Neural cell (in vitro differentiated cells): ENCODE measurements at regions not wholly inside any gene's neighbourhood (a gene's known extent, or its start where the extent isn't known, plus 50 kb on each side); places are given as distances from the start of the nearest gene placed in this dataset.
"Not testable (repeated sequence)": the region's sequence is repeated elsewhere in the genome, so short reads cannot be mapped to it uniquely, and the experiment has no call there.

ENCODE experiments used
- H2AFZ ChIP-seq: fragments of 200-600, 300-800 bp; sonication (generic), shearing (Covaris generic); 2 replicates; pipeline ENCODE4 v1.6.0; 2014; ENCODE audit warnings: low read depth, mild to moderate bottlenecking, antibody characterized with exemption, low read length, moderate library complexity
- H3F3A ChIP-seq: fragments of 200-600 bp; shearing (Covaris generic); 2 replicates; pipeline ENCODE4 v1.6.1; 2016; ENCODE audit warnings: mild to moderate bottlenecking, moderate library complexity, mixed read lengths, antibody characterized with exemption, low read length; ENCODE audit not compliant: insufficient read depth, poor library complexity, severe bottlenecking
- H3K27ac ChIP-seq: fragments of 200-600, 300-800 bp; sonication (generic), shearing (Covaris generic); 2 replicates; pipeline ENCODE4 v1.5.1; 2014; ENCODE audit warnings: mild to moderate bottlenecking, low read length, moderate library complexity
- H3K27me3 ChIP-seq: fragments of 300-800, 200-600 bp; sonication (generic), shearing (Covaris generic); 2 replicates; pipeline ENCODE4 v1.6.0; 2014; ENCODE audit warnings: mild to moderate bottlenecking, low read depth, low read length, moderate library complexity; ENCODE audit not compliant: insufficient read depth
- H3K36me3 ChIP-seq: fragments of 300-800, 200-600 bp; sonication (generic), shearing (Covaris generic); 2 replicates; pipeline ENCODE4 v1.5.1; 2014; ENCODE audit warnings: mild to moderate bottlenecking, antibody characterized with exemption, low read length, moderate library complexity; ENCODE audit not compliant: insufficient read depth
- H3K4me2 ChIP-seq: fragments of 300-800, 200-600 bp; sonication (generic), shearing (Covaris generic); 2 replicates; pipeline ENCODE4 v1.6.0; 2014; ENCODE audit warnings: mild to moderate bottlenecking, low read length
- H3K4me3 ChIP-seq: fragments of 300-800, 200-600 bp; sonication (generic), shearing (Covaris generic); 2 replicates; pipeline ENCODE4 v1.5.1; 2014; ENCODE audit warnings: mild to moderate bottlenecking, low read length, moderate library complexity
- H3K79me2 ChIP-seq: fragments of 200-600 bp; shearing (Covaris generic); replicated peaks from 2 replicates; pipeline ENCODE4 v1.6.0; 2014; ENCODE audit warnings: mild to moderate bottlenecking, low read length, moderate library complexity; ENCODE audit not compliant: insufficient read depth
- H3K9ac ChIP-seq: fragments of 300-800, 200-600 bp; sonication (generic), shearing (Covaris generic); 2 replicates; pipeline ENCODE4 v1.6.1; 2016; ENCODE audit warnings: mild to moderate bottlenecking, low read length, mixed read lengths
- H3K9me2 ChIP-seq: fragments of 200-600 bp; shearing (Covaris generic); 2 replicates; pipeline ENCODE4 v1.6.1; 2016; ENCODE audit warnings: mild to moderate bottlenecking, low read length, mixed read lengths; ENCODE audit not compliant: insufficient read depth
- H3K9me3 ChIP-seq: fragments of 200-600, 300-800 bp; sonication (generic), shearing (Covaris generic); 2 replicates; pipeline ENCODE4 v1.6.1; 2016; ENCODE audit warnings: mild to moderate bottlenecking, mixed run types, low read length, moderate library complexity, mixed read lengths
- H4K20me1 ChIP-seq: fragments of 200-600 bp; shearing (Covaris generic); 2 replicates; pipeline ENCODE4 v1.6.1; 2016; ENCODE audit warnings: mild to moderate bottlenecking, mixed run types; ENCODE audit not compliant: insufficient read depth
- EP300 ChIP-seq: fragments of 450-650 bp; conservative IDR thresholded peaks from 2 replicates; pipeline ENCODE4 v1.6.1; 2014; ENCODE audit warnings: antibody characterized with exemption, mild to moderate bottlenecking, moderate library complexity; ENCODE audit not compliant: poor library complexity, severe bottlenecking
- EZH2 ChIP-seq: fragments of 200-600, 300-800 bp; shearing (Covaris generic), sonication (generic); IDR thresholded peaks from 2 replicates; pipeline ENCODE4 v1.6.1; 2014; ENCODE audit warnings: antibody characterized with exemption, low read length, borderline replicate concordance, mild to moderate bottlenecking; ENCODE audit not compliant: insufficient read depth, poor library complexity, severe bottlenecking
- MXI1 ChIP-seq: fragments of 450-650 bp; conservative IDR thresholded peaks from 2 replicates; pipeline ENCODE4 v1.6.1; 2014; ENCODE audit warnings: antibody characterized with exemption, mild to moderate bottlenecking; ENCODE audit not compliant: poor library complexity, severe bottlenecking
- POLR2AphosphoS5 ChIP-seq: IDR thresholded peaks from 2 replicates; pipeline ENCODE4 v1.6.1; 2012
- RAD21 ChIP-seq: fragments of 450-650 bp; conservative IDR thresholded peaks from 2 replicates; pipeline ENCODE4 v1.6.1; 2014; ENCODE audit warnings: antibody characterized with exemption, mild to moderate bottlenecking, moderate library complexity
- REST ChIP-seq: IDR thresholded peaks from 2 replicates; pipeline ENCODE4 v1.6.1; 2012; ENCODE audit warnings: borderline replicate concordance
- SMC3 ChIP-seq: fragments of 450-650 bp; conservative IDR thresholded peaks from 2 replicates; pipeline ENCODE4 v1.6.1; 2014; ENCODE audit warnings: antibody characterized with exemption, mild to moderate bottlenecking, moderate library complexity; ENCODE audit not compliant: poor library complexity
- TAF1 ChIP-seq: IDR thresholded peaks from 2 replicates; pipeline ENCODE4 v1.6.1; 2012; ENCODE audit warnings: low read depth
- TF ChIP-seq, protein P1 (sequence below): fragments of 450-650 bp; IDR thresholded peaks from 2 replicates; pipeline ENCODE4 v1.5.1; 2014; ENCODE audit warnings: antibody characterized with exemption, mild to moderate bottlenecking, moderate library complexity; ENCODE audit not compliant: poor library complexity, severe bottlenecking

DNA sequence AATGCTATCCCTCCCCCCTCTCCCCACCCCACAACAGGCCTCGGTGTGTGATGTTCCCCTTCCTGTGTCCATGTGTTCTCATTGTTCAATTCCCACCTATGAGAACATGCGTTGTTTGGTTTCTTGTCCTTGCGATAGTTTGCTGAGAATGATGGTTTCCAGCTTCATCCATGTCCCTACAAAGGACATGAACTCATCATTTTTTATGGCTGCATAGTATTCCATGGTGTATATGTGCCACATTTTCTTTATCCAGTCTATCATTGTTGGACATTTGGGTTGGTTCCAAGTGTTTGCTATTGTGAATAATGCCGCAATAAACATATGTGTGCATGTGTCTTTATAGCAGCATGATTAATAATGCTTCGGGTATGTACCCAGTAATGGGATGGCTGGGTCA is 1156.1 kb downstream of the NAALADL2 start:
- not testable (repeated sequence) for H3K9ac ChIP-seq, H3K4me3 ChIP-seq, H3K9me2 ChIP-seq, H3K36me3 ChIP-seq, H3K79me2 ChIP-seq, H2AFZ ChIP-seq, H3K9me3 ChIP-seq, H3F3A ChIP-seq, H3K27me3 ChIP-seq, H4K20me1 ChIP-seq, H3K4me2 ChIP-seq, H3K27ac ChIP-seq

DNA sequence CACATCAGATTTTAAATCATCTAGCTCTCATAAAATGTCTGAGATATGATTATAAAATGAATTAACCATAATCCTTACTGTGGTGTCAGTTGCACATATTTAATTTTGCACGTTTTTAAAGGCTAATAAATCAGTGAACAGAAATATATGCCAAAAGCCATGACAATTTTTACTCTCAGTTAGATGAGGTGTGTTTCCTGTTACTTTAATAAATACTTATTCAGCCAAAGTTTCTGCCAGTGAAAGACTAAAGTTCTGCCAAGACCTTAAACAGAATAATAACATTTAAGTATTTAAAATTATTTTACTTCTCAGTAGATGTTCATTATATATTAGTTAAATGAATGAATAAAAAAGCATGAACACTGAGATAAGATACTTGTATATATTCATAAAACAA is 1150.1 kb downstream of the NAALADL2 start:
- no peaks in the 10 kb centered on the region for H3K9me2 ChIP-seq
- H3K36me3 ChIP-seq, result no peaks in the 10 kb centered on the region
- H3K79me2 ChIP-seq, result no peaks in the 10 kb centered on the region
- no peaks in the 10 kb centered on the region for H3F3A ChIP-seq
- TF ChIP-seq MXI1 (no peak), REST (no peak), EP300 (no peak), SMC3 (no peak), EZH2 (no peak), RAD21 (no peak), POLR2AphosphoS5 (no peak), TAF1 (no peak)
- TF ChIP-seq, protein P1, sequence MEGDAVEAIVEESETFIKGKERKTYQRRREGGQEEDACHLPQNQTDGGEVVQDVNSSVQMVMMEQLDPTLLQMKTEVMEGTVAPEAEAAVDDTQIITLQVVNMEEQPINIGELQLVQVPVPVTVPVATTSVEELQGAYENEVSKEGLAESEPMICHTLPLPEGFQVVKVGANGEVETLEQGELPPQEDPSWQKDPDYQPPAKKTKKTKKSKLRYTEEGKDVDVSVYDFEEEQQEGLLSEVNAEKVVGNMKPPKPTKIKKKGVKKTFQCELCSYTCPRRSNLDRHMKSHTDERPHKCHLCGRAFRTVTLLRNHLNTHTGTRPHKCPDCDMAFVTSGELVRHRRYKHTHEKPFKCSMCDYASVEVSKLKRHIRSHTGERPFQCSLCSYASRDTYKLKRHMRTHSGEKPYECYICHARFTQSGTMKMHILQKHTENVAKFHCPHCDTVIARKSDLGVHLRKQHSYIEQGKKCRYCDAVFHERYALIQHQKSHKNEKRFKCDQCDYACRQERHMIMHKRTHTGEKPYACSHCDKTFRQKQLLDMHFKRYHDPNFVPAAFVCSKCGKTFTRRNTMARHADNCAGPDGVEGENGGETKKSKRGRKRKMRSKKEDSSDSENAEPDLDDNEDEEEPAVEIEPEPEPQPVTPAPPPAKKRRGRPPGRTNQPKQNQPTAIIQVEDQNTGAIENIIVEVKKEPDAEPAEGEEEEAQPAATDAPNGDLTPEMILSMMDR, result no peak
- no peak overlapping the region for H3K27ac ChIP-seq
- no peak overlapping the region for H2AFZ ChIP-seq
- H3K4me3 ChIP-seq, result no peak overlapping the region
- H3K9me3 ChIP-seq, result no peaks in the 10 kb centered on the region
- no peak overlapping the region for H3K9ac ChIP-seq
- no peaks in the 10 kb centered on the region for H3K27me3 ChIP-seq
- no peak overlapping the region for H3K4me2 ChIP-seq
- no peaks in the 10 kb centered on the region for H4K20me1 ChIP-seq

- H3K36me3 ChIP-seq, result no peaks in the 10 kb centered on the region
- no peaks in the 10 kb centered on the region for H4K20me1 ChIP-seq
- H3K79me2 ChIP-seq, result no peaks in the 10 kb centered on the region
- no peak overlapping the region for H2AFZ ChIP-seq
- no peak overlapping the region for H3K27ac ChIP-seq
- no peaks in the 10 kb centered on the region for H3F3A ChIP-seq
- no peaks in the 10 kb centered on the region for H3K9me2 ChIP-seq
- TF ChIP-seq SMC3 (no peak), TAF1 (no peak), EZH2 (no peak), POLR2AphosphoS5 (no peak), RAD21 (no peak), EP300 (no peak), REST (no peak), MXI1 (no peak)
- TF ChIP-seq, protein P1, result no peak
- no peak overlapping the region for H3K9ac ChIP-seq
- H3K4me3 ChIP-seq, result no peak overlapping the region
- no peaks in the 10 kb centered on the region for H3K27me3 ChIP-seq
- H3K9me3 ChIP-seq, result no peaks in the 10 kb centered on the region
- no peak overlapping the region for H3K4me2 ChIP-seq
Measured at GRCh38 chr3:176005564-176005963, 1146.4 kb downstream of the NAALADL2 start.
